Endothelial cell of umbilical vein (primary cell): ENCODE measurements at regions not wholly inside any gene's neighbourhood (a gene's known extent, or its start where the extent isn't known, plus 50 kb on each side); places are given as distances from the start of the nearest gene placed in this dataset.
"Not testable (repeated sequence)": the region's sequence is repeated elsewhere in the genome, so short reads cannot be mapped to it uniquely, and the experiment has no call there.

Experiments used
- BruUV-seq: library from RNA; stranded (reverse); fragments of 400-500 nt; replicated peaks from 2 replicates; lab custom pipeline; 2021; lab: Mats Ljungman, UMichigan
- CTCF ChIA-PET: fragments of 300-600, 350-600 bp; sonication (Branson Sonifier 250); formaldehyde crosslinking; loops from one replicate; lab custom pipeline; 2021; ENCODE audit warnings: antibody characterized with exemption, inconsistent platforms; lab: Charles Lee
- POLR2A ChIA-PET: fragments of 300-600, 350-600 bp; sonication (Branson Sonifier 250); formaldehyde crosslinking; loops from one replicate; lab custom pipeline; 2021; ENCODE audit warnings: antibody characterized with exemption, inconsistent platforms; lab: Charles Lee
- DNase-seq: peaks from one replicate; pipeline ENCODE4 v3.0.0-alpha.2; 2011; ENCODE audit warnings: low read depth, low spot score
- FAIRE-seq: peaks from 2 replicates; lab custom pipeline; 2011; peaks lifted over from hg19 to GRCh38; lab: Jason Lieb, UNC
- H2AFZ ChIP-seq: 2 replicates; pipeline ENCODE4 v1.6.0; 2012; ENCODE audit warnings: low read depth, low read length, control low read depth, inconsistent platforms
- H3K27ac ChIP-seq: 2 replicates; pipeline ENCODE4 v1.5.1; 2011; ENCODE audit warnings: low read depth, mild to moderate bottlenecking, control low read depth, low read length, moderate library complexity; ENCODE audit not compliant: insufficient read depth
- H3K27me3 ChIP-seq, 2 experiments: 2 replicates each; pipeline versions ENCODE4 v1.6.0 to v1.6.1; 2011; ENCODE audit warnings: low read length in 2 of 2, mixed read lengths in 1 of 2; ENCODE audit not compliant: control insufficient read depth in 2 of 2, insufficient read depth in 2 of 2
- H3K36me3 ChIP-seq, 2 experiments: 2 replicates in 1 of 2; 3 replicates in 1 of 2; pipeline ENCODE4 v1.5.1; 2011; ENCODE audit warnings: low read length in 2 of 2, mild to moderate bottlenecking in 1 of 2, moderate library complexity in 1 of 2; ENCODE audit not compliant: control insufficient read depth in 2 of 2, insufficient read depth in 2 of 2; ENCODE audit errors: extremely low read depth in 1 of 2
- H3K4me1 ChIP-seq: 3 replicates; pipeline ENCODE4 v1.5.1; 2011; ENCODE audit warnings: mild to moderate bottlenecking, low read length; ENCODE audit not compliant: control insufficient read depth, insufficient read depth; ENCODE audit errors: extremely low read depth
- H3K4me2 ChIP-seq: 2 replicates; pipeline ENCODE4 v1.6.1; 2011; ENCODE audit warnings: low read length, control low read depth, mixed read lengths; ENCODE audit not compliant: insufficient read depth
- H3K4me3 ChIP-seq, 3 experiments: fragments of 200-600 bp in 1 of 3; sonication (generic), shearing (Covaris generic) in 1 of 3; replicated peaks in 1 of 3; 2 replicates each; pipeline ENCODE4 v1.5.1; 2011 to 2016; ENCODE audit warnings: control low read depth in 3 of 3, low read length in 3 of 3, mild to moderate bottlenecking in 2 of 3, inconsistent platforms in 1 of 3, low read depth in 1 of 3, moderate library complexity in 1 of 3; ENCODE audit not compliant: insufficient read depth in 1 of 3
- H3K79me2 ChIP-seq: 2 replicates; pipeline ENCODE4 v1.6.0; 2012; ENCODE audit warnings: low read length, inconsistent platforms; ENCODE audit not compliant: control insufficient read depth, insufficient read depth
- H3K9ac ChIP-seq: replicated peaks from 2 replicates; pipeline ENCODE3; 2011; ENCODE audit warnings: low read length, control low read depth; ENCODE audit not compliant: insufficient read depth; ENCODE audit errors: extremely low read depth
- H3K9me1 ChIP-seq: replicated peaks from 3 replicates; pipeline ENCODE4 v1.6.0; 2011; ENCODE audit warnings: mild to moderate bottlenecking, low read length; ENCODE audit not compliant: control insufficient read depth, insufficient read depth; ENCODE audit errors: extremely low read depth
- H3K9me3 ChIP-seq: replicated peaks from 2 replicates; pipeline ENCODE4 v1.5.1; 2012; ENCODE audit warnings: low read length, inconsistent platforms; ENCODE audit not compliant: control insufficient read depth, insufficient read depth
- H4K20me1 ChIP-seq: replicated peaks from 2 replicates; pipeline ENCODE3; 2011; ENCODE audit warnings: mild to moderate bottlenecking, low read length; ENCODE audit not compliant: control insufficient read depth, insufficient read depth; ENCODE audit errors: extremely low read depth
- EZH2 ChIP-seq: IDR thresholded peaks from 2 replicates; pipeline ENCODE4 v1.6.1; 2012; ENCODE audit warnings: borderline replicate concordance, low read depth, mild to moderate bottlenecking, moderate library complexity, low read length, inconsistent platforms; ENCODE audit not compliant: severe bottlenecking
- FOS ChIP-seq: IDR thresholded peaks from 2 replicates; pipeline ENCODE4 v1.6.1; 2011; ENCODE audit warnings: mild to moderate bottlenecking, low read length, moderate library complexity, borderline replicate concordance; ENCODE audit not compliant: insufficient read depth
- GATA2 ChIP-seq: IDR thresholded peaks from 2 replicates; pipeline ENCODE4 v1.7.0; 2011; ENCODE audit warnings: low read depth, mild to moderate bottlenecking, moderate library complexity, mixed read lengths, low read length; ENCODE audit not compliant: insufficient read length, insufficient read depth
- JUN ChIP-seq: IDR thresholded peaks from 2 replicates; pipeline ENCODE4 v1.6.1; 2011; ENCODE audit warnings: borderline replicate concordance, low read depth; ENCODE audit not compliant: insufficient read length, insufficient read depth
- MAX ChIP-seq: IDR thresholded peaks from 2 replicates; pipeline ENCODE4 v1.6.1; 2011; ENCODE audit not compliant: insufficient read depth, insufficient read length
- MYC ChIP-seq: IDR thresholded peaks from one replicate; pipeline ENCODE4 v1.6.1; 2011; ENCODE audit warnings: mild to moderate bottlenecking, low read depth, low read length
- POLR2A ChIP-seq: IDR thresholded peaks from 2 replicates; pipeline ENCODE4 v1.6.1; 2012; ENCODE audit warnings: low read depth, mild to moderate bottlenecking, control low read depth, low read length
- POLR2AphosphoS5 ChIP-seq: IDR thresholded peaks from 2 replicates; pipeline ENCODE4 v1.6.1; 2012; ENCODE audit warnings: low read depth, mild to moderate bottlenecking, control low read depth, low read length, moderate library complexity; ENCODE audit not compliant: insufficient read depth
- dilution Hi-C: fragments of 300-500 bp; cut with MboI; formaldehyde crosslinking; loops from one replicate; pipeline ENCODE4 v1.15.0; 2019; ENCODE audit warnings: low sequenced_read_pairs; ENCODE audit not compliant: extremely low pct_ligation_motif_present
- intact Hi-C: fragments of 100-400 bp; cut with micrococcal nuclease; formaldehyde crosslinking; loops from one replicate; pipeline ENCODE4 v1.10.0; 2022
- TF ChIP-seq, protein P1 (sequence below), 2 donors: IDR thresholded peaks; 1 replicate in 1 of 2; 2 replicates in 1 of 2; pipeline ENCODE4 v1.5.1; 2011; ENCODE audit warnings: low read length in 2 of 2, mild to moderate bottlenecking in 2 of 2, moderate library complexity in 2 of 2, control low read depth in 1 of 2, inconsistent platforms in 1 of 2, low read depth in 1 of 2; ENCODE audit not compliant: insufficient read depth in 1 of 2; ENCODE audit errors: extremely low read depth in 1 of 2

DNA sequence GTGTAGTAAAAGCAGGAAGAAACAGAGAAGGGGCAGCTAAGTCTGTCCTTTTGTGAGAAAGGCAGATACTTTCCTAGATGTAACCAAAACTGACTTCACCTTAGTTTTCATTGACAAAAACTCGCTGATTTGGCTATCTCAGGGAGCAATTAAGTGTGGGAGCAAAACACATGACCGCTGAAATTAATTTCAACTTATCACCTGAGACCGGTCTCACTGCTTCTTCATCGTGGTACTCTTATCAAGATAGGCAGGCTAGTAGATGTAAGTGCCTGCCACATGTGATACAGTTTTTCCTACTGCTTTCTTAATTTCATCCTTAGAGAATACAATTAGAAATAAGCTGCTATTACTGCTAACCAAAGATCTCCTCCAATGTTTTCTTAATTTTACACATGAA, 168.7 kb downstream of the KBTBD2 start:
- H3K4me1 ChIP-seq, H3K36me3 ChIP-seq, DNase-seq, BruUV-seq, H3K27me3 ChIP-seq, H3K9ac ChIP-seq, H3K9me3 ChIP-seq, FAIRE-seq, H3K9me1 ChIP-seq, CTCF ChIA-PET, POLR2A ChIA-PET, H2AFZ ChIP-seq, intact Hi-C loops, H3K27ac ChIP-seq, H3K4me2 ChIP-seq, H3K79me2 ChIP-seq, H4K20me1 ChIP-seq, H3K4me3 ChIP-seq, dilution Hi-C loops: not testable (repeated sequence)

DNA sequence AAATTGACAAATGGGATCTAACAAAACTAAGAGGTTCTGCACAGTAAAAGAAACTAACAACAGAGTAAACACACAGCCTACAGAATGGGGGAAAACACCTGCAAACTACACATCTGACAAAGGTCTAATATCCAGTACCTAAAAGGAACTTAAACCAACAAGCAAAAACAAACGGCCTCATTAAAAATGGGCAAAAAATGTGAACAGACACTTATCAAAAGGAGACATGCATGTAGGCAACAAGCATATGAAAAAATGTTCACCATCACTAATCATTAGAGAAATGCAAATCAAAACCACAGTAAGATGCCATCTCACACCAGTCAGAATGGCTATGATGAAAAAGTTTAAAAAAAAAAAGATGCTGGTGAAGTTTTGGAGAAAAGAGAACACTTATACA, 197.4 kb downstream of the KBTBD2 start:
- Histone ChIP-seq H3K79me2 (no peaks in the 10 kb centered on the region), H3K9me3 (no peaks in the 10 kb centered on the region), H3K4me1 (no peaks in the 10 kb centered on the region), H3K9ac (no peak overlapping the region), H2AFZ (no peak overlapping the region), H3K9me1 (no peaks in the 10 kb centered on the region), H3K27ac (no peak overlapping the region), H4K20me1 (no peaks in the 10 kb centered on the region), H3K27me3 (no peaks in the 10 kb centered on the region), H3K36me3 (no peaks in the 10 kb centered on the region), H3K4me3 (no peak overlapping the region), H3K4me2 (no peak overlapping the region)
- DNase-seq: no peak
- no peak for TF ChIP-seq GATA2
- no peak for TF ChIP-seq MAX
- no peak for TF ChIP-seq MYC
- TF ChIP-seq FOS: no peak
- TF ChIP-seq JUN: no peak
- no peak for TF ChIP-seq EZH2
- TF ChIP-seq POLR2A: no peak
- no peak for TF ChIP-seq POLR2AphosphoS5
- TF ChIP-seq, protein P1, sequence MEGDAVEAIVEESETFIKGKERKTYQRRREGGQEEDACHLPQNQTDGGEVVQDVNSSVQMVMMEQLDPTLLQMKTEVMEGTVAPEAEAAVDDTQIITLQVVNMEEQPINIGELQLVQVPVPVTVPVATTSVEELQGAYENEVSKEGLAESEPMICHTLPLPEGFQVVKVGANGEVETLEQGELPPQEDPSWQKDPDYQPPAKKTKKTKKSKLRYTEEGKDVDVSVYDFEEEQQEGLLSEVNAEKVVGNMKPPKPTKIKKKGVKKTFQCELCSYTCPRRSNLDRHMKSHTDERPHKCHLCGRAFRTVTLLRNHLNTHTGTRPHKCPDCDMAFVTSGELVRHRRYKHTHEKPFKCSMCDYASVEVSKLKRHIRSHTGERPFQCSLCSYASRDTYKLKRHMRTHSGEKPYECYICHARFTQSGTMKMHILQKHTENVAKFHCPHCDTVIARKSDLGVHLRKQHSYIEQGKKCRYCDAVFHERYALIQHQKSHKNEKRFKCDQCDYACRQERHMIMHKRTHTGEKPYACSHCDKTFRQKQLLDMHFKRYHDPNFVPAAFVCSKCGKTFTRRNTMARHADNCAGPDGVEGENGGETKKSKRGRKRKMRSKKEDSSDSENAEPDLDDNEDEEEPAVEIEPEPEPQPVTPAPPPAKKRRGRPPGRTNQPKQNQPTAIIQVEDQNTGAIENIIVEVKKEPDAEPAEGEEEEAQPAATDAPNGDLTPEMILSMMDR (IDR thresholded peaks at IDR 0.05; ENCODE audit: extremely low read depth in 1 of 2, insufficient read depth in 1 of 2, low read depth in 1 of 2, low read length in 2 of 2): no peak
- CTCF ChIA-PET: interaction anchor here (3.6 kb wide), 1 partner anchor 415 kb away, joined by 20 read pairs; the partner anchor contains the start of gene RP9
- intact Hi-C loops: loop anchor here (5.0 kb wide), 2 partner anchors 68 to 413 kb away; partner anchors contain the start of gene RP9
- POLR2A ChIA-PET: no interaction called here
- dilution Hi-C loops: no loop called here
- no TSS peak for BruUV-seq
- no peak for FAIRE-seq
